ENCODE measurements at regions not wholly inside any gene's neighbourhood (a gene's known extent, or its start where the extent isn't known, plus 50 kb on each side); places are given as distances from the start of the nearest gene placed in this dataset.

DNA sequence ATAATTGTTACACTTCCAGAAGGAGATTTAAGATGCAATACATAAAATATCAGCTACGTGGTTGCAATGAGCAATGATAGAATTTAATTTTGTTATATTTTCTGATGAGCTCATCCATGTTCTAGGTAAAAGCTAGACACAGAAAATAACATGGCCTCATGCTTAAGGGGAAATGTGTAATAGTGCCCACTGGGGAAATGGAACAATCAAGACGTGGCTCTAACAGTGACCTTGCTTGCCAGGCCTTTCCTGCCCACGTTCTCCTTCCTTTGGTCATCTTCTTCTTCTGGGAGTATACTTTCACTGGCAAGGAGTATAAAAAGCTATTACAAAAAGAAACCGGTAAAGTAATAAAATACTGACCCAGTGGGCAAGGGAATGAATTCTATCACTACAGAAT is 116.2 kb upstream of the TMEM161B start:
- H4K20me1 ChIP-seq (ENCODE audit: control insufficient read depth, extremely low read depth, insufficient read depth, low read length), result no peaks in the 10 kb centered on the region
- no peaks in the 10 kb centered on the region for H3K36me3 ChIP-seq (ENCODE audit: control insufficient read depth, insufficient read depth, low read length)
- H3K9me3 ChIP-seq (ENCODE audit: control insufficient read depth, insufficient read depth, low read depth, low read length), result no peaks in the 10 kb centered on the region
- no peak overlapping the region for H3K27ac ChIP-seq (ENCODE audit: insufficient read depth, low read length)
- no peak for DNase-seq (ENCODE audit: low read depth in 2 of 2)
- H3K9ac ChIP-seq (ENCODE audit: insufficient read depth, low read length), result no peak overlapping the region
- H2AFZ ChIP-seq (ENCODE audit: low read length), result no peak overlapping the region
- H3K79me2 ChIP-seq (ENCODE audit: control insufficient read depth, insufficient read depth, low read length), result no peaks in the 10 kb centered on the region
- no peak for TF ChIP-seq CTCF (conservative IDR thresholded peaks at IDR 0.05 in 1 of 2, IDR thresholded peaks at IDR 0.05 in 1 of 2; ENCODE audit: low read depth in 1 of 2, low read length in 2 of 2)
- TF ChIP-seq EZH2 (IDR thresholded peaks at IDR 0.05; ENCODE audit: low read length, missing control alignments), result no peak
- no peak overlapping the region for H3K4me2 ChIP-seq (ENCODE audit: extremely low read depth, insufficient read depth, low read length)
- H3K4me3 ChIP-seq (replicated peaks in 1 of 4; ENCODE audit: control extremely low read depth in 1 of 4, insufficient read depth in 1 of 4, low read depth in 3 of 4, low read length in 4 of 4), result no peak overlapping the region
- no peaks in the 10 kb centered on the region for H3K27me3 ChIP-seq (ENCODE audit: control insufficient read depth, insufficient read depth, low read length)
- H3K4me1 ChIP-seq (ENCODE audit: control insufficient read depth, extremely low read depth, insufficient read depth, low read length), result no peaks in the 10 kb centered on the region

DNA sequence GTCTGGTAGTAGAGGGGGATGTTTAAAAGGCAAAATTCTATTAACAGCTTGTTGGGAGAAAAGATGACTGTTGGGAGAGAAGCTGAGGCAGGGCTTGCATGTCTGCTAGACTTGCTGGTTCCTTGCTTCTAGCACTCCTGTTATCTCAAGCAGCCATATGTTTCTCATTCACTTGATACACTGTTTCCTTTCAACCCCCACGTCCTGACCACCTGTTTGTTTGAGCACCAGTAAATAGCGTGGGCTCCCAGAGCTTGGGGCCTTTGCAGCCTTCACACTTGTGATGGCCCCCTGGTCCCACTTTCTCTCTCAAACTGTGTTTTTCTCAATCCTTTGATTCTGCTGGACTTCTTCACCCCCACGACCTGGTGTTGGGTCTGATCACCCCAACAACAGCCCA is 111.7 kb upstream of the TMEM161B start:
- DNase-seq (ENCODE audit: low read depth in 2 of 2), result no peak
- no peaks in the 10 kb centered on the region for H3K79me2 ChIP-seq (ENCODE audit: control insufficient read depth, insufficient read depth, low read length)
- no peaks in the 10 kb centered on the region for H3K27me3 ChIP-seq (ENCODE audit: control insufficient read depth, insufficient read depth, low read length)
- no peak overlapping the region for H3K4me2 ChIP-seq (ENCODE audit: extremely low read depth, insufficient read depth, low read length)
- H3K4me1 ChIP-seq (ENCODE audit: control insufficient read depth, extremely low read depth, insufficient read depth, low read length), result no peaks in the 10 kb centered on the region
- no peak overlapping the region for H3K9ac ChIP-seq (ENCODE audit: insufficient read depth, low read length)
- no peak overlapping the region for H3K4me3 ChIP-seq (replicated peaks in 1 of 4; ENCODE audit: control extremely low read depth in 1 of 4, insufficient read depth in 1 of 4, low read depth in 3 of 4, low read length in 4 of 4)
- H3K27ac ChIP-seq (ENCODE audit: insufficient read depth, low read length), result no peak overlapping the region
- no peak overlapping the region for H2AFZ ChIP-seq (ENCODE audit: low read length)
- H4K20me1 ChIP-seq (ENCODE audit: control insufficient read depth, extremely low read depth, insufficient read depth, low read length), result no peaks in the 10 kb centered on the region
- H3K9me3 ChIP-seq (ENCODE audit: control insufficient read depth, insufficient read depth, low read depth, low read length), result no peaks in the 10 kb centered on the region
- H3K36me3 ChIP-seq (ENCODE audit: control insufficient read depth, insufficient read depth, low read length), result no peaks in the 10 kb centered on the region
- TF ChIP-seq CTCF (conservative IDR thresholded peaks at IDR 0.05 in 1 of 2, IDR thresholded peaks at IDR 0.05 in 1 of 2; ENCODE audit: low read depth in 1 of 2, low read length in 2 of 2) (no peak), EZH2 (IDR thresholded peaks at IDR 0.05; ENCODE audit: low read length, missing control alignments) (no peak)

DNA sequence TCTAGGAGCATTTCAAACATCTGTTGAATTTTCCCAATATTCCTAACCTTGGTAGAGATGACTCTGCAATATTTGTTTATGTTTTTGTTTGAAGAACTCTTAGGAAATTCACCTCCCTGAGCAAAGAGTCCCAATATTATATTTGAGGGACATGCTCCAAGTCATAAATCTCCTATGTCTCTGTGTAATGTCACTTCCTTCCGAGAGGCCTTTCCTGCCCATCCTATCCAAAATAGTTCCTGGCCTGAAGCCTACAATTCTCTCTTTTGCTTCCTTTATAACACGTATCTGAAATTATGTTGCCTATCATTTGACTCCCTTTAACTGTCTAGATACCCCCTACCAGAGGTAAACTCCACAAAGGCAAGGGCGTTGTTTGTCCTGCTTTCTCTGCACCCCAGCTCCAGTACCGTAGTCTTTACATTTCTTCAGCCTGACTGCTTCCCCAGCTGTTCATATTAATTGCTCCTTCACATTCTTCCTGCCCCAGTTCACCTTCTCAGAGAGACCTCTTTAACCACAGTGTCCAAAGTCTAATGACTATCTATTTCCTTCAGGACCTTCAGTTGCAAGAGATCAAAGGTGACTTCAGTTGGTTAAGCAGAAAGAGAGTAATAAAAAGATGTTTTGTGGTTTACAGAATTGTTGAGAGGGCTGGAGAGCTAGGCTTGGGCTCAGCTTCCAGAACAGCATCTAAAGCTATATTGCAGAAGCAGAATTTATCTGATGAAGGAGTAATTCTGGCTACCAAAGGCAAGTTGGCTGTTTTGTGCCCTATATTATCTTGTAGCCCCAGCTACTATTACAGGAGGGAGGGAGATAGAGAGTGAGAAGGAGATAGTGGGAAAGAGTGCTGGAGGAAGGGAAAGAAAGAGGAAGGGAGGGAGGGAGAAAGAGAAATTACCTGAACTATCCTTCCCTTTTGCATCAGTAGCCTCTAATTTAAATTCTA is 109.3 kb upstream of the TMEM161B start:
- no peak overlapping the region for H3K4me3 ChIP-seq (replicated peaks in 1 of 4; ENCODE audit: control extremely low read depth in 1 of 4, insufficient read depth in 1 of 4, low read depth in 3 of 4, low read length in 4 of 4)
- no peaks in the 10 kb centered on the region for H3K27me3 ChIP-seq (ENCODE audit: control insufficient read depth, insufficient read depth, low read length)
- DNase-seq (ENCODE audit: low read depth in 2 of 2), result peak in 1 of 2 donors; percentile 38
- no peak overlapping the region for H3K9ac ChIP-seq (ENCODE audit: insufficient read depth, low read length)
- H3K36me3 ChIP-seq (ENCODE audit: control insufficient read depth, insufficient read depth, low read length), result no peaks in the 10 kb centered on the region
- no peaks in the 10 kb centered on the region for H3K4me1 ChIP-seq (ENCODE audit: control insufficient read depth, extremely low read depth, insufficient read depth, low read length)
- no peak overlapping the region for H3K27ac ChIP-seq (ENCODE audit: insufficient read depth, low read length)
- no peaks in the 10 kb centered on the region for H3K9me3 ChIP-seq (ENCODE audit: control insufficient read depth, insufficient read depth, low read depth, low read length)
- no peak overlapping the region for H3K4me2 ChIP-seq (ENCODE audit: extremely low read depth, insufficient read depth, low read length)
- H3K79me2 ChIP-seq (ENCODE audit: control insufficient read depth, insufficient read depth, low read length), result no peaks in the 10 kb centered on the region
- no peaks in the 10 kb centered on the region for H4K20me1 ChIP-seq (ENCODE audit: control insufficient read depth, extremely low read depth, insufficient read depth, low read length)
- TF ChIP-seq EZH2 (IDR thresholded peaks at IDR 0.05; ENCODE audit: low read length, missing control alignments), result no peak
- TF ChIP-seq CTCF (conservative IDR thresholded peaks at IDR 0.05 in 1 of 2, IDR thresholded peaks at IDR 0.05 in 1 of 2; ENCODE audit: low read depth in 1 of 2, low read length in 2 of 2), result no peak
- H2AFZ ChIP-seq (ENCODE audit: low read length), result no peak overlapping the region

Data from fibroblast of lung (primary cell).